GM18502 (cell line): ENCODE measurements at regions not wholly inside any gene's neighbourhood (a gene's known extent, or its start where the extent isn't known, plus 50 kb on each side); places are given as distances from the start of the nearest gene placed in this dataset.
"Not testable (repeated sequence)": the region's sequence is repeated elsewhere in the genome, so short reads cannot be mapped to it uniquely, and the experiment has no call there.

ENCODE experiments used
- ATAC-seq: cut with Tn5 transposase; IDR thresholded peaks from one replicate; pipeline ENCODE4 v1.9.1; 2021; ENCODE audit warnings: mild to moderate bottlenecking; ENCODE audit not compliant: unreplicated experiment, poor library complexity

DNA sequence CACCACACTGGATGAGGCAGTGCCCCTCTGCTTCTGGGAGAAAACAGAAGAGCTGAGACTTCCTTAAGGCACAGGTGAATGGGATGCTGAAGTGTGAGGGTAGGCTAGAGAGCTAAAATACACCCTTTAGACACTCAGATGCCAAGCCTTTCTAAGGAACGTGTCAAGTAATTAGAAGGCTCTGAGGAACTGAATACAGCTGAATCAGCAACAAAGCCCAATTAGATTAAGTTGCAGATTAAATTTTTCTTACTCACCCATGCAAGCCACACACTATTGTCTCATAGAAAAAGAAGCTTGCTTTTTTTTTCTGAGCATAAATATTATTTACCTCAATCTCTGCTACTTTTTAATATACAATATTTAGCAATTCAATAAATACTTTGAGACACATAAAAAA, 354.3 kb upstream of the NRG3 start:
- ATAC-seq = no peak

DNA sequence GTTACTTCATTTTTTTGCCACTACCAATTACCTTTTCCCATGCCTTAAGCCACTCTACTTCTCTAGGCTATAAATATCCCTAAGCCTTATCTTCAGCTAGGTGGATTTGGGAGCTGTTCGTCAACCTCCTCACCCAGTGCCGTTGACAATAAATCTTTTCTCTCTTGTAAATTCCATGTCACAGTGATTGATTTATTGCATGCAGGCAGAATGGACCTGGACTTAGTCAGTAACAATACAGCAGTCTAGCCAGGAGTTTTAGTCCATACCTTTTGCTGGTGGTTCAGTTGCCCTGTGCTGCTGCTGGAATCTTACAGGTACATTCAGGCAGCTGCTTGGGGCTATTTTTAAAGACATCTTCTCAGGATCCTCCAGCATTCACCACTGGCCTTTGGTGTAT, 350.5 kb upstream of the NRG3 start:
- no peak for ATAC-seq

DNA sequence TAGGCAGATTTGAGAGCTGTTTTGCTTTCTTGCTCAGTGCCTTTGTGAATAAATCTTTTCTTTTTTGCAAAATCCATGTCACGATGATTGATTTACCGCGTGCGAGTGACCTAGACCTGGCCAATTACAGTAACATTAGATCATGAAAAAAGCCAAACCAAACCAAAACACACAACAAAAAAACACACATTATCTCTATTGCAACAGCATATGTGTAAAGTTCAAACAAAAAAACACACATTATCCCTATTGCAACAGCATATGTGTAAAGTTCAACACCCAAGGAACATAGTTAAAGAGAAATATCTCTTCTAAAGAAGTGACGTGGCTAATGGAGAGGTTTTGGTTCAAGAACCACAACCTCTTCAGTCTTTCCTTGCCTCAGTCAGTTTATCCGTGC, 342.6 kb upstream of the NRG3 start:
- ATAC-seq = no peak

DNA sequence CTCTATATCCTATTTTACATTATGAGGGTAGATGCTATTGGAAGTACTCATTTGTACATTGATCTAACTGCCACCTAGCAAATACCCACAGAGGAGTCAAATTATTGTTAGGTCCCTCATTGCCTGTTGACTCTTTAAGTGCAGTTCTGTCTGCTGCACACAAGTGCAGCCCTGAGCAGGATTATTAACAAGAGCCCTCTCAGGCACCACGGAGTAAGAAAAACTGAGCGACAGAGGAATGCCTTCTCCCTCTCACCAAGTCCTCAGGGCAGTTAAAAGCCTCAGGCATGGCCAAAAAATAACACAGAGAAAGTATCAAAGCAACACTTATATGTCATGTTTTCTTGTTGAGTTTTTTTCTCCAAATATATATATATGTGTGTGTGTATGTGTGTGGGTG, 340.0 kb upstream of the NRG3 start:
- no peak for ATAC-seq

DNA sequence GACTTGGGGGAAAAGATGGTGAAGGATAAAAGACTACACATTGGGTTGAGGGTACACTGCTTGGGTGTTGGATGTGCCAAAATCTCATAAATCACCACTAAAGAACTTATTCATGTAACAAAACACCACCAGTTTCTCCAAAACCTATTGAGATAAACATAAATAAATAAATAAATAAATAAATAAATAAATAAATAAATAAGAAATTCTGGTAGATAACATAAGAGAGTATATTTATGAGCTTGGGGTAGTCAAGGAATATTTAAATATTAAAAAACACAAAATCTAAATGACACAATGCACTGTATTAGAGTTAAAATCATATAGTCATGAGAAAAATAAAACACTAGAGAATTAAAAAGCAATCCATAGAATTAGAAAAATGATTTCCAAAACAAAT, 333.5 kb upstream of the NRG3 start:
- no peak for ATAC-seq

DNA sequence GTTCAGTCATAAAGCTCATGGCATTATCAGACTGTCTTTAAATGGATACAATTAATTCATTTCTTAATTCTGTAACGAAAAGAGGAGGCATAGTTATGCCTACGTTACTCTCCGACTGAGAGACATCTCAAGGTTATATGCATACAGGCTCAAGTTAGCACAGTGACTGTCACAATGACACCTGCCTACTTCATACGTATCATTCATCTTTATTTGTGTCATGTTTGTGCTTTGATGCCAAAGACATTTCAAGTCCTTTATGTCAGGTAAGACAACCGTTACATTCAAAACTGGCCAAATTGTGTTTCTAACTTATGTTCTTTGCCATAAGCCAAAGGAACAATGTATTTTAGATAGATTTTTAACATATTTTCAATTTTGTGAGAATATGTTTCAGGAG, 328.8 kb upstream of the NRG3 start:
- no peak for ATAC-seq

DNA sequence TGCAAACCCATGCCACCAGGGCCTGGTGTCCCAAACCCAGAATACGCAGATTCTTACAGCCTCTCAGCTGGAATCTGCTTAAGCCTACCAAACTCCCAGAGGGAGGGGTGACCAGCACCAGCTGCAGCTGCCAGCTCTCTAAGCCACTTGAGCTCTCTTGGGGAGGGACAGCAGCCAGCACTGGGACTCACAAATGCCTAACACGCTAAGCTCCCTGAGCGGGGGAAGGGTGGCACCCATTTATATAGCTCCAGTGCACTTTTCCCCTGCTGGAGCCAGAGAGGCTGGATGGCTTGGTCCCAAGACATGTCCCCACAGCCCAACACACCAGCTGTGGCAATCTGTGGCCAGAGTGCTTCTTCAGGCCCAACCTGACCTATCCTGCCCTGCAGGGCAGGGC, 326.8 kb upstream of the NRG3 start:
- ATAC-seq = no peak

DNA sequence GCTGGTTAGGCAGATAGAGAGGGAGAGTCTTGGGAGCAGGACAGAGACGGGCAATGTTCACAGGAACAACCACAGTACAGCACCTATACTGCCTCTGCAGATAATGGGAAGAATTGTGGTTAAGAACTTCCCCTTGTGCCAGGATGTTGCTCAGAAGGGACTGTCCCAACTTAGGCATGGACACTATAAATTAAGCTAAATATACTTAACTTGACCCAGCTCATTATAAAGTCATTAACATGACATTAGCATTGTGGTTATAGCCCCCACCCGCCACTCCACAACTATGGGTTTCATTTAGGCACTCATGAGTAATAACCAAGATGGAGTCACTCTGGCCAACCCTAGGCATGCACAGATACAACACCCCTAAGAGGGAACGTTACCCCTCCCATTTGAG, 310.9 kb upstream of the NRG3 start:
- ATAC-seq = no peak

DNA sequence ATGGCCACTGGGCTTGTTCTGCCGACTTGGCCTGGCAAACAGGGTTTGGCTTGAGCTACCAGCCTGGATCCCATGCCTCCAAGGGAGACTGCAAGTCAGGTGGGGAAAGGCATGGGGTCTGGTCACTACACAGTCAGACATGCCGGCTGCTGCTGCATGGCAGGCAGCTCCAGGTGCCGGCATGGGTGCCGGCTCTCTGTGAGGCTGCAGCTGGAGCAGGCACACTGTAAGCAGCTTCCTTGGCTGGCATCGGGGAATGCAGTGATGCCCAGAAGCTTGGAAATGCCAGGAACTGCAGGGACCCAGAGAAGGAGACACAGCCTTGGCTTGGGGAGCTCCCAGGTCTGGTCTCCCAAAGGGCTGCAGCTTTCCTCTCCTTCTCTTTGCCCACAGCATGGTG, 305.5 kb upstream of the NRG3 start:
- no peak for ATAC-seq

DNA sequence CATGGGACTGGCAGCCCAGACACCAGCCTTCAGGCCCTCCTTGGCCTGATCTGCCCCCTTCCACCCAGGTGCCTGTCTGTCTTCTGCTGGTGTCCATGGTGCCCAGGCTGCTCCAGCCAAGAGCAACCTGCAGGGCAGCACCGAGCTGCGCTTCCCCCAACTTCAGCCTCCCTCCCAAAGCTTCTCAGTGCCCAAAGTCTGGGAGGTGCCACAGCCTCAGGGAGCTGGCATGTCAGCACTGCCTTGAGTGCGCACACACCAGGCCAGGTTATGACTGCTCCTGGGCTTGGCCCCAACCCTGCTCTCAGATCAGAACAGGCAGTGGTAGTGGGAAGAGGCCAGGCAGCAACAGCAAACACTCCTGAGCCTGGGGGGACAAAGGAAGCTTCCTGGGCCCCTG, 304.6 kb upstream of the NRG3 start:
- no peak for ATAC-seq

DNA sequence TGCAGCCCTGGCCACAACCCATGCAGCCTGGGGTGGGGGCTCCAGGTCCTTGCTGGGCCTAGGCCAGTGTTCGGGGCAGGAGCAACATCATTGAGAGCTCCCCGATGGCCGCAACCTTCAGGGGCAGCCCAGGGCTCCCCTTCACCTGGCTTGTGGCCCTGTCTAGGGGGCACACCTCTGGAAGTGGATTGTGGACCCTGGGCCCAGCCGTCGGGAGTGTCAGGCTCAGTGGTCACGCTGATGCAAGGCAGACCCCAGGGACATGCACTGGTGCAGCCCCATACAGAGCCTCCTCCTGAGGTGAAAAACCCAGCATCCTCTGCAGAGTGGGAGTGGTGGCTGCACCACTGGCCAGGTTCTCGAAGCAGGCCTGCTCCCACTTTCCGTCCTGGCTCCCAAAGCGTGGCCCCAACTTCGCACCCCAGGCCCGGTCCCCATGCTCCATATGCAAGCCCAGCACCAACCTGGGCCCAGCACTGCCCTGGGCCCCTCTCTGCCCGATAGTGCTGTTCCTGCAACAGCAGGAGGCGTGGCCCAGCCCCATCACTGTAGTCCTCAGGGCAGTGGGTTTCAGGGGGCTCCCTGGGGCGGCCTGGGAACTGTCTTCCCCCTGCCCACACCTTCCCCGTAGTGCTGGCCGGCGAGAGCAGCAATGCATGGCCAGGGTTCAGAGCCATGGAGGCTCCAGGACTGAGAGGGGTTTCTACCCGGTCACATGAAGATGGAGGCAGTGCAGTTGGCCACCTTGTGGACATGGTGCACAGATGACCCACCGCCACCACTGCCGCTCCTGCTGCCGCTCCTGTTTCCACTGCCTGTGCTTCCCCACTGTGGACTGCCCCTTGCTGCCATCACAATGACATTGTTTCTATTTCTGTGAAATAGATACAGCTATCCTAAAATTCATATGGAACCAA, 303.9 kb upstream of the NRG3 start:
- no peak for ATAC-seq

DNA sequence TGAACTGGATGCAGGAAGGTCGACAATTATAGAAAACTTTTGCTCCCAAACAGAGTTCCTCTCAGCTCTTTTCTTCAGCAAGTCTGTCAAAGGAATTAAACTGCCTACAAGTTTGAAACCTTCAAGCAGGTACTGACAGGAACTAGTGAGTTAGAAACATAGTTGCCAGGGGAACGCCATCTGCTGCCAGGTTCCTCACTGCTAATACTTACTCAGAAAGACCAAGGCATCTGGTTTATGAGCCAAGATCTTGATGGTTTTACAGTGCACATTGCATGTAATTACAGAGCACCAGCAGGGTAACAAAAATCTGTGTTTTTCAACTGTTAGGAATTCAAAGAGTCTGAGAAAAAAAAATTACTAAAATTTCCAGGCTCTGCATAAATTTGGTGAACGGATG, 300.0 kb upstream of the NRG3 start:
- no peak for ATAC-seq

DNA sequence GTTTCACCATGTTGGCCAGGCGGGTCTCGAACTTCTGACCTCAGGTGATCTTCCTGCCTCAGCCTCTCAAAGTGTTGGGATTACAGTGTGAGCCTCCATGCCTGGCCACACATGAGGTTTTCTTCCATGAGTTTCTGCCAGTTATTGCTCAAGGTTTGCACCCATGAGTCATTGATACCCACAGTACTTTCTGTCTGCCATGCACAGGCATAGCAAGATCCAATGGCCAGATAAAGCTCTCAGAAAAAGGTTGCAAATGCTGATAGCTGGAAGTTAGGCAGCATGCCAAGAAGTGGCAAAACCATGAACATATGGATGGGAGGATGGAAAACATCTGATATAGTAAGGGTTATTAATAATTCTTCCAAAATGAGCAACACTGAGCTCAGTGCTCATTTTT, 298.7 kb upstream of the NRG3 start:
- ATAC-seq = no peak

DNA sequence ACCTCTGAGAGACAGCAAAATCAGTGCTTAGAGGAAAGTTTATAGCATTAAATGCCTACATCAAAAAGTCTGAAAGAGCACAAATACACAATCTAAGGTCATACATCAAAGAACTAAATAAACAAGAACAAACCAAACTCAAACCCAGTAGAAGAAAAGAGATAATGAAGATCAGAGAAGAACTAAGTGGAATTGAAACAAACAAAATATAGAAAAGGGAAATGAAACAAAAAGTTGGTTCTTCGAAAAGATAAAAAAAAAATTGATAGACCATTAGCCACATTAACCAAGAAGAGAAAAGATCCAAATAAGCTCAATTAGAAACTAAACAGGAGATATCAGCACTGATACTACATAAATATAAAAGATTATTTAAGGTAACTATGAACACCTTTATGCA, 280.0 kb upstream of the NRG3 start:
- no peak for ATAC-seq

DNA sequence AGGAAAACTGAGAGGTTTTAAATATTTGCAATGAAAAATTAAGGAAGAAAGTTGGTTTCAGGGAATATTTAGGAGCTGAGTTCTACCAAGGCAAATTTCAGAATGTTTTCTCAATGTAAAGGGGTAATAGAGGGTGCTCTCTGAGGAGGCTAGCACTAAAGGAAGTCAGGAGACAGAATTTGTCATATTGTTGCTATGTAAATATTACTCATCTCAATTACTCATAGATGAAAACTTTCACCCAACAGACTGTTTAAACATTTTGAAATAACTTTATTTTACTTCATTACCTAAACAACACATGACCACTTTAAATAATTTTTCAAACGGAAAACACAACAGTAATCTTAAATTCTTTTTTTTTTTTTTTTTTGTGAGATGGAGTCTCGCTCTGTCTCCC, 274.8 kb upstream of the NRG3 start:
- ATAC-seq = no peak

DNA sequence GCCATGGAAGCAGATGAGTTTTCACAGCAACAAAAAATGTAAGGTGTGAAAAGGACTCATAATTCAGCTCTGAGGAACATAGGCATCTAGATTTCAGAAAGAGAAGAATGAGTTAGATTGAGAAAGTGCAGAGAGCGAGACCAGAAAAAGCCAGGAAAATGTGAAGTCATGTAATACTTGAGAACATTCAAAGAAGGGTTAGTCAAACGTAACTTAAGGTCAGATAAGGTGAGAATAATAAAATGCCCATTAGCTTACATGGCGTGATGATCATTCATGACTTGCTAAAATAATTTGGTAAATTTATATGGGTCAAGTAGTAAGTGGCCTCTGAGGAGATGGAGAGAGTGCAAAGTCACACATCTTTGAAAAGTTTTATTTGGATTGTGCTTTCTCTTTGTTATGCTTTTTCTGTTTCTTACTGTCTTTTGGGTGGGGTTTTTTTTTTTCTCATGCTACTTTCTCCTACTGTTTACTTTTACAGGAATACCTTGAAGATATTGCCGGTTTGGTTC, 271.8 kb upstream of the NRG3 start:
- no peak for ATAC-seq

DNA sequence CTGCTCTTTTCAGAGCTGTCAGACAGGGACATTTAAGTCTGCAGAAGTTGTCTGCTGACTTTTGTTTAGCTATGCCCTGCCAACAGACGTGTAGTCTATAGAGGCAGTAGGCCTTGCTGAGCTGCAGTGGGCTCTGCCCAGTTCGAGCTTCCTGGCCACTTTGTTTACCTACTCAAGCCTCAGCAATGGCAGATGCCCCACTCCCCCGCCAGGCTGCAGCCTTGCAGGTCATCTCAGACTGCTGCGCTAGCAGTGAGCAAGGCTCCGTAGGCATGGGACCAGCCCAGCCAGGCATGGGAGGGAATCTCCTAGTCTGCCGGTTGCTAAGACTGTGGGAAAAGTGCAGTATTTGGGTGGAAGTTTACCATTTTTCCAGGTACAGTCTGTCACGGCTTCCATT, 230.5 kb upstream of the NRG3 start:
- ATAC-seq = not testable (repeated sequence)

DNA sequence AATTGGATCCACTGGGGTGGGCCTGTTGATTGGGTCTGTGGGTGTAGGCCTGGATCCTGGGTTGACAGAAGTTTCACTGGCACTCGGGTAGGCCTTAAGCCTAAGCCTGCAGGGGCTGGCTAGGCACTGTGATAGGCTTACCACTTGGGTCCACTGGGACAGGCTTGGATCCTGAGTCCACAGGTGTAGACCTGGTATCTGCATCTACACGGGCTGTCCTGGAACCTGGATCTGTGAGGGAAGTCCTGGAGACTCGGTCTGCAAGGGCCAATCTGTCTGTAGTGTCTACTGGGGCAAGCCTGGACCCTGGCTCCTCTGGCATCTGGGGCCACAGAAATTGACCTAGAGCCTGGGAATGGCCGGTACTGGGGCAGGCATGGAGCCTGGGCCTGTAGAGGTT, 219.0 kb upstream of the NRG3 start:
- no peak for ATAC-seq

DNA sequence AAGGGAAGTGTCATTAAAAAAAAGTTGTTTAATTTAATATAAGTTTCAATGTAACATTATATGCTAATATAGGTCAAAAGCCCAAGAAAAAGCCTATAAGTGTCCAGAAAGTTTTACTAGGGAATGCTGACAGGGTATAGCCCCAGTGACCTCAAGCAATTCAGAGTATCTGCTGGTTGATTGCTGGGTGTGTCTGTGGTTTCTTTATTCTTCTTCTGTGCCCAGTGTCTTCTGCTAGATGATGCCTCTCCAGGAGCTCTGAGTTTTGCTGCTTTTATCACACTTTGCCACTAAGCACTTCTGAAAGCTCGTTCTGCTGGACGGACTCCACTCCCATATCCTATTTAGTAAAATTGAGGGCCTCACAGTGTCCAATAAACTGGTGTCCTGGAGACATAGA, 212.2 kb upstream of the NRG3 start:
- no peak for ATAC-seq

DNA sequence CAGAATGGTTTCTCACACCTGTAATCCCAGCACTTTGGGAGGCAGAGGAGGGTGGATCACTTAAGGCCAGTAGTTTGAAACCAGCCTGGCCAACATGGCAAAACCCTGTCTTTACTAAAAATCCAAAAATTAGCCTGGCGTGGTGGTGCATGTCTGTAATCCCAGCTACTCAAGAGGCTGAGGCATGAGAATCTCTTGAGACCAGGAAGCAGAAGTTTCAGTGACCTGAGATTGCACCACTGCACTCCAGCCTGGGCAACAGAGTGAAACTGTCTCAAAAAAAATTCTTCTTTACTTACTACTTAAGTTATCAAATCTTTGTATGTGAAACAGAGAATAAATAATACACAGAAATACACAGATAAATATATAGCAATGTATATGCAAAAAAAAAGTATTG, 210.2 kb upstream of the NRG3 start:
- not testable (repeated sequence) for ATAC-seq

DNA sequence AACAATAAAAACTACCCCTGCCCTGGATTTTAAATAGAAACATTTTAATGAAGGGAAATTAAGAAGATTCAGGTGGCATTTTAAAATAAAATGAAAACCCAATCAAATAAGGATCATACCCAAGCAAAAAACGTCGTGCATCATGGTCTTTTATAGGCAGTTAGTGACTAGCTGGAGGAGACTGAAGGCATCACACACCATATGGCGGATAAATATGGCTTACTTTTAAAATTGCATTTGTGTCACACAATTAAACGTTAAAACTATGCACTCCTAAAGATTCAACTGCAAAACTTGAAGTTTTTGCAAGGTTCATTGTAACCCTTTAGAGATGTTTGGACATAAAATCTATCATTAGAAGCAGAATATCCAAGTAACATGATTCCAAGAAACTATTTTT, 200.1 kb upstream of the NRG3 start:
- no peak for ATAC-seq

DNA sequence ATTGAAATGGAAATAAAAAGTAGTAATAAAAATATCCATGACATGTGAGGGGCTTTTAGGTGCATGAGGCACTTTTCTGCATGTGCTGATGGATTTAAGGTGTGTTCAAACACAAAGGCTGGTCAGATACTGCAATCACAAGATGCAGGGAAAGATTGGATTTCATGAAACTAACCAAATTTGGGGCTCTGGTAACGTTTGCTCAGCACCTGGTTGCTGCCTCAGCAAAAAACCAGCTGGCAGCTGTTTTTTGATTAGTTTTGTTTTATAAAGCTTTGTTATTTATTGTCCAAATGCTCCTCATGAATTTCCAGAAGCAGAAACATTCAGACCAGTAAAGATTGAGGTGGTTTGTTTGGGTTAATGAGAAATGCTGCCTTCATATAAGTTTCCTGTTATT, 195.7 kb upstream of the NRG3 start:
- ATAC-seq = no peak
